H1 (cell line): ENCODE measurements at regions not wholly inside any gene's neighbourhood (a gene's known extent, or its start where the extent isn't known, plus 50 kb on each side); places are given as distances from the start of the nearest gene placed in this dataset.
A peak's percentile ranks its signal among the peaks of the same experiment; 100 is the strongest.

Experiments
- CTCF ChIA-PET: fragments of 300-600 bp; sonication (Branson Sonifier 250); formaldehyde crosslinking; loops from one replicate; lab custom pipeline; 2021; ENCODE audit not compliant: partially characterized antibody; lab: Charles Lee
- POLR2A ChIA-PET: fragments of 300-600 bp; sonication (Branson Sonifier 250); formaldehyde crosslinking; loops from one replicate; lab custom pipeline; 2021; ENCODE audit warnings: inconsistent platforms; ENCODE audit not compliant: partially characterized antibody; lab: Charles Lee
- DNase-seq, 2 experiments: peaks; one replicate each; pipeline versions ENCODE4 v3.0.0 to v3.0.0-alpha.2; 2010 to 2022; ENCODE audit warnings: low spot score in 2 of 2, low read depth in 1 of 2, mixed read lengths in 1 of 2
- FAIRE-seq: peaks from 2 replicates; lab custom pipeline; 2011; peaks lifted over from hg19 to GRCh38; lab: Jason Lieb, UNC
- H2AFZ ChIP-seq: 2 replicates; pipeline ENCODE4 v1.8.1; 2012; ENCODE audit warnings: low read length, inconsistent platforms
- H2AK5ac ChIP-seq: 2 replicates; pipeline ENCODE4 v1.6.1; 2013; ENCODE audit warnings: low read depth, low read length
- H2BK120ac ChIP-seq: replicated peaks from 2 replicates; pipeline ENCODE3; 2013; ENCODE audit warnings: low read depth, low read length, inconsistent platforms
- H2BK12ac ChIP-seq: 2 replicates; pipeline ENCODE4 v1.6.1; 2013; ENCODE audit warnings: low read depth, low read length
- H2BK15ac ChIP-seq: 2 replicates; pipeline ENCODE4 v1.6.1; 2013; ENCODE audit warnings: low read length
- H2BK20ac ChIP-seq: 2 replicates; pipeline ENCODE4 v1.6.1; 2013; ENCODE audit warnings: low read length
- H2BK5ac ChIP-seq: 2 replicates; pipeline ENCODE4 v1.6.1; 2013; ENCODE audit warnings: low read depth, low read length
- H3K14ac ChIP-seq: 2 replicates; pipeline ENCODE4 v1.6.1; 2013; ENCODE audit warnings: inconsistent platforms; ENCODE audit not compliant: insufficient read length
- H3K18ac ChIP-seq: 2 replicates; pipeline ENCODE4 v1.6.1; 2013; ENCODE audit warnings: low read length; ENCODE audit errors: extremely low read depth
- H3K23ac ChIP-seq: 2 replicates; pipeline ENCODE4 v1.6.1; 2013; ENCODE audit warnings: inconsistent platforms; ENCODE audit not compliant: insufficient read length
- H3K23me2 ChIP-seq: 2 replicates; pipeline ENCODE4 v1.6.1; 2013; ENCODE audit warnings: low read depth, low read length
- H3K27ac ChIP-seq: 2 replicates; pipeline ENCODE4 v1.6.1; 2011; ENCODE audit warnings: low read depth, low read length, inconsistent platforms
- H3K27me3 ChIP-seq, 4 experiments: replicated peaks in 1 of 4; 1 replicate in 1 of 4; 2 replicates in 3 of 4; pipeline versions ENCODE4 v1.6.1 to v1.8.1; 2011 to 2013; ENCODE audit warnings: low read length in 3 of 4, mild to moderate bottlenecking in 3 of 4, inconsistent platforms in 2 of 4, mixed read lengths in 2 of 4, moderate library complexity in 1 of 4; ENCODE audit not compliant: control insufficient read depth in 3 of 4, insufficient read depth in 3 of 4; ENCODE audit errors: extremely low read depth in 1 of 4
- H3K36me3 ChIP-seq, 4 experiments: 2 replicates each; pipeline versions ENCODE4 v1.6.1 to v1.8.1; 2011 to 2013; ENCODE audit warnings: mild to moderate bottlenecking in 4 of 4, low read length in 3 of 4, moderate library complexity in 2 of 4, control low read depth in 1 of 4, inconsistent platforms in 1 of 4; ENCODE audit not compliant: insufficient read depth in 4 of 4, control insufficient read depth in 2 of 4
- H3K4ac ChIP-seq: replicated peaks from 2 replicates; pipeline ENCODE3; 2013; ENCODE audit warnings: low read length, low read depth, mixed read lengths, inconsistent platforms; ENCODE audit not compliant: insufficient read length
- H3K4me1 ChIP-seq, 4 experiments: replicated peaks in 1 of 4; 1 replicate in 1 of 4; 2 replicates in 3 of 4; pipeline versions ENCODE4 v1.6.1 to v1.8.1; 2011 to 2013; ENCODE audit warnings: low read length in 3 of 4, inconsistent platforms in 2 of 4, mixed read lengths in 1 of 4; ENCODE audit not compliant: insufficient read depth in 4 of 4, control insufficient read depth in 3 of 4
- H3K4me2 ChIP-seq, 2 experiments: 2 replicates each; pipeline versions ENCODE4 v1.6.1 to v1.8.1; 2011 to 2013; ENCODE audit warnings: low read depth in 2 of 2, low read length in 2 of 2, control low read depth in 1 of 2, inconsistent platforms in 1 of 2, mild to moderate bottlenecking in 1 of 2; ENCODE audit not compliant: insufficient read depth in 1 of 2
- H3K4me3 ChIP-seq, 4 experiments: fragments of 200-600, 300-600 bp in 1 of 4; sonication (generic), shearing (Covaris generic), sonication (Bioruptor Twin) in 1 of 4; 2 replicates each; pipeline versions ENCODE4 v1.5.1 to v1.8.1; 2011 to 2016; ENCODE audit warnings: low read length in 4 of 4, low read depth in 3 of 4, control low read depth in 2 of 4, inconsistent platforms in 2 of 4, mild to moderate bottlenecking in 2 of 4, mixed read lengths in 1 of 4, moderate library complexity in 1 of 4; ENCODE audit not compliant: insufficient read depth in 2 of 4; ENCODE audit errors: extremely low read depth in 1 of 4
- H3K56ac ChIP-seq: replicated peaks from 2 replicates; pipeline ENCODE3; 2013; ENCODE audit warnings: low read depth, mild to moderate bottlenecking, mixed read lengths, low read length, inconsistent platforms; ENCODE audit not compliant: insufficient read length
- H3K79me1 ChIP-seq: 2 replicates; pipeline ENCODE4 v1.6.1; 2013; ENCODE audit warnings: low read depth, low read length, control low read depth
- H3K79me2 ChIP-seq, 2 experiments: 2 replicates each; pipeline versions ENCODE4 v1.6.1 to v1.8.1; 2012 to 2013; ENCODE audit warnings: low read length in 2 of 2, mild to moderate bottlenecking in 2 of 2, inconsistent platforms in 1 of 2; ENCODE audit not compliant: insufficient read depth in 2 of 2, control insufficient read depth in 1 of 2
- H3K9ac ChIP-seq, 4 experiments: replicated peaks in 1 of 4; 1 replicate in 1 of 4; 2 replicates in 3 of 4; pipeline versions ENCODE4 v1.6.1 to v1.8.1; 2011 to 2013; ENCODE audit warnings: low read depth in 3 of 4, low read length in 3 of 4, control low read depth in 2 of 4, mild to moderate bottlenecking in 2 of 4, moderate library complexity in 2 of 4, inconsistent platforms in 1 of 4; ENCODE audit errors: extremely low read depth in 1 of 4
- H3K9me3 ChIP-seq, 2 experiments: 2 replicates each; pipeline versions ENCODE4 v1.6.1 to v1.8.1; 2012 to 2013; ENCODE audit warnings: mild to moderate bottlenecking in 2 of 2, moderate library complexity in 2 of 2, control low read depth in 1 of 2, inconsistent platforms in 1 of 2, low read depth in 1 of 2, low read length in 1 of 2, mixed read lengths in 1 of 2; ENCODE audit not compliant: insufficient read depth in 2 of 2
- H4K20me1 ChIP-seq, 2 experiments: replicated peaks in 1 of 2; 2 replicates each; pipeline versions ENCODE3 to v1.8.1; 2011 to 2013; ENCODE audit warnings: inconsistent platforms in 2 of 2, low read length in 2 of 2, mild to moderate bottlenecking in 1 of 2; ENCODE audit not compliant: insufficient read depth in 2 of 2, control insufficient read depth in 1 of 2
- H4K5ac ChIP-seq: 2 replicates; pipeline ENCODE4 v1.6.1; 2013; ENCODE audit warnings: low read length, low read depth, mixed read lengths, inconsistent platforms; ENCODE audit not compliant: insufficient read length
- H4K8ac ChIP-seq: 2 replicates; pipeline ENCODE4 v1.8.0; 2013; ENCODE audit warnings: mild to moderate bottlenecking, moderate library complexity, low read length, inconsistent platforms; ENCODE audit not compliant: insufficient read depth; ENCODE audit errors: extremely low read depth
- H4K91ac ChIP-seq: replicated peaks from 2 replicates; pipeline ENCODE3; 2013; ENCODE audit warnings: low read length, mixed read lengths, inconsistent platforms; ENCODE audit not compliant: insufficient read length
- ASH2L ChIP-seq: fragments of 200-600, 300-600 bp; sonication (generic); IDR thresholded peaks from one replicate; pipeline ENCODE4 v1.7.1; 2017; ENCODE audit warnings: low read length
- CEBPB ChIP-seq: IDR thresholded peaks from 2 replicates; pipeline ENCODE4 v1.6.1; 2012; ENCODE audit warnings: low read depth, low read length
- HDAC2 ChIP-seq, 2 experiments: fragments of 300-600 bp in 1 of 2; sonication (generic) in 1 of 2; IDR thresholded peaks; 2 replicates each; pipeline ENCODE4 v1.6.1; 2011 to 2012; ENCODE audit warnings: low read depth in 2 of 2, low read length in 2 of 2, mild to moderate bottlenecking in 2 of 2, moderate library complexity in 2 of 2, borderline replicate concordance in 1 of 2, inconsistent platforms in 1 of 2
- WGBS, 2 experiments: shearing (Covaris generic) in 1 of 2; methylation state at CpG; one replicate each; pipeline versions ENCODE4 v1.1.6 to v1.1.7; 2013 to 2015; ENCODE audit warnings: low lambda C conversion rate in 2 of 2, mixed read lengths in 2 of 2, inconsistent platforms in 1 of 2, low coverage in 1 of 2, missing lambda C conversion rate in 1 of 2; ENCODE audit not compliant: insufficient replicate concordance in 2 of 2, insufficient coverage in 1 of 2, insufficient read length in 1 of 2; ENCODE audit errors: extremely low coverage in 1 of 2, missing lambda C conversion rate in 1 of 2; 5-methylcytosine and 5-hydroxymethylcytosine counted together

DNA sequence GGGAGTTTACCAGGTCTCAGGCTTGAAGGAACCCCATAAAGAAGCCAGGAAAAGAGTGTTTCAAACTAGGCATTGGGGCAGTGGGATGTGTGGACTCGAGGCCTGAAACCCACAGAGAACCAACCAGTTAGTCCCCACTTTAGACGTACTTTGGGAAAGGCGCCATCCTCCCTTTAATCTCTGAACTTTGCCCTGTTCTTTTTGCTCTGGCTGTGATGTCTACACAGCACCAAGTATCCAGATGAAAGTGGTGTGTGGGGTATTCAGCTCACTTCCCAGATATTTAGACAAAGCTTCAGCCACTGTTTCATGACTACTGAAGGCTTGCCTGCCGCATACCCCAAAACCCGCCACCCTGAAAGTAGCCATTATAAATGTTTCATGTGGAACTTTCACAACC, 116.9 kb upstream of the IRX5 start:
- Histone ChIP-seq H3K79me1 (no peaks in the 10 kb centered on the region), H2BK20ac (no peak overlapping the region), H3K27me3 (no peaks in the 10 kb centered on the region), H4K91ac (no peak overlapping the region), H3K36me3 (no peaks in the 10 kb centered on the region), H3K14ac (no peak overlapping the region), H3K18ac (no peak overlapping the region; the same call in 1 of the 2 replicates), H2AFZ (peak overlapping the region; percentile 73; the same call in 1 of the 2 replicates), H2BK15ac (no peak overlapping the region), H3K23ac (no peak overlapping the region), H3K23me2 (no peaks in the 10 kb centered on the region), H3K9me3 (no peaks in the 10 kb centered on the region), H3K4me3 (no peak overlapping the region), H4K20me1 (no peaks in the 10 kb centered on the region), H3K4ac (no peak overlapping the region), H2BK12ac (no peak overlapping the region), H3K9ac (no peak overlapping the region), H4K5ac (no peak overlapping the region), H3K27ac (no peak overlapping the region), H3K4me2 (no peak overlapping the region), H3K79me2 (no peaks in the 10 kb centered on the region), H2AK5ac (no peak overlapping the region), H4K8ac (no peak overlapping the region), H3K56ac (no peak overlapping the region), H2BK120ac (no peak overlapping the region), H3K4me1 (peaks cover 1 to 10% (median 8%) of the 10 kb centered on the region in 4 experiments; a peak in 4 of 7 replicates), H2BK5ac (no peak overlapping the region)
- FAIRE-seq (no peak), DNase-seq (no peak)
- 84% methylated on average over 5 of the region's 5 CpGs; no CpG with 5 or more reads in 1 of the 2 experiments for WGBS, 2 experiments
- no peak for TF ChIP-seq ASH2L
- no peak for TF ChIP-seq HDAC2 (IDR thresholded peaks at IDR 0.05; ENCODE audit: borderline replicate concordance in 1 of 2, low read depth in 2 of 2, low read length in 2 of 2)
- TF ChIP-seq CEBPB, result no peak
- CTCF ChIA-PET, result interaction anchor here (0.7 kb wide), 1 partner anchor 1493 kb away, joined by 5 read pairs; no protein-coding TSS in a partner anchor
- POLR2A ChIA-PET, result interaction anchor here (0.8 kb wide), 1 partner anchor 12 kb away, joined by 3 read pairs; no protein-coding TSS in a partner anchor
